A673 (cell line): ENCODE measurements at regions not wholly inside any gene's neighbourhood (a gene's known extent, or its start where the extent isn't known, plus 50 kb on each side); places are given as distances from the start of the nearest gene placed in this dataset.

Experiments used
- CTCF ChIP-seq: fragments of 300-800, 200-600 bp; sonication (generic); conservative IDR thresholded peaks from 2 replicates; pipeline ENCODE4 v1.5.1; 2017; ENCODE audit warnings: low read depth, mild to moderate bottlenecking, antibody characterized with exemption, low read length, moderate library complexity, mixed read lengths
- EZH2 ChIP-seq: fragments of 200-600 bp; sonication (generic); IDR thresholded peaks from 2 replicates; pipeline ENCODE4 v1.6.1; 2017; ENCODE audit warnings: borderline replicate concordance, low read depth, mild to moderate bottlenecking, mixed read lengths, antibody characterized with exemption, low read length; ENCODE audit not compliant: poor library complexity, severe bottlenecking

- TF ChIP-seq CTCF, result no peak
- no peak for TF ChIP-seq EZH2
Observed at GRCh38 chr14:84797326-84797725, 732.6 kb upstream of the FLRT2 start.
